ENCODE measurements at regions not wholly inside any gene's neighbourhood (a gene's known extent, or its start where the extent isn't known, plus 50 kb on each side); places are given as distances from the start of the nearest gene placed in this dataset.

DNA sequence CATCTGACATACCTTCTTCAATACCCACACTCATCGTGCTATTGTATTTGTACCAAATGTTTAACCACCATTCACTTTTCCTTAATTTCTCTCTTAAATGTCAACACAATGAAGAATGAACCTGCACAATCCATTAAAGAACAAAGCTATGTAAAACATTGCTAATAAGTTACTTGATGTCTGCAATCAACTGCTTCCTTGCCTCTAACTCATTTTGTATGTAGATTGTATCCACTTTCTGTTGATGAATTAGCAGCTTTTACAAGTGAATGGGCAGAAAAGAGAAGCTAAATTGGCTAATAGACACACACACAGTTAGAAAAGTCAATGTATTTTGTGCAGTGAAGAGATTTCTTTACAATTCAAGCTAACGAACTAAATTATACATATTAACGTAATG, 212.5 kb upstream of the NDST3 start:
- CTCF ChIA-PET, result no interaction called here
- no peaks in the 10 kb centered on the region for H3K9me3 ChIP-seq (ENCODE audit: control insufficient read depth, insufficient read depth, low read length)
- TF ChIP-seq, protein P1, sequence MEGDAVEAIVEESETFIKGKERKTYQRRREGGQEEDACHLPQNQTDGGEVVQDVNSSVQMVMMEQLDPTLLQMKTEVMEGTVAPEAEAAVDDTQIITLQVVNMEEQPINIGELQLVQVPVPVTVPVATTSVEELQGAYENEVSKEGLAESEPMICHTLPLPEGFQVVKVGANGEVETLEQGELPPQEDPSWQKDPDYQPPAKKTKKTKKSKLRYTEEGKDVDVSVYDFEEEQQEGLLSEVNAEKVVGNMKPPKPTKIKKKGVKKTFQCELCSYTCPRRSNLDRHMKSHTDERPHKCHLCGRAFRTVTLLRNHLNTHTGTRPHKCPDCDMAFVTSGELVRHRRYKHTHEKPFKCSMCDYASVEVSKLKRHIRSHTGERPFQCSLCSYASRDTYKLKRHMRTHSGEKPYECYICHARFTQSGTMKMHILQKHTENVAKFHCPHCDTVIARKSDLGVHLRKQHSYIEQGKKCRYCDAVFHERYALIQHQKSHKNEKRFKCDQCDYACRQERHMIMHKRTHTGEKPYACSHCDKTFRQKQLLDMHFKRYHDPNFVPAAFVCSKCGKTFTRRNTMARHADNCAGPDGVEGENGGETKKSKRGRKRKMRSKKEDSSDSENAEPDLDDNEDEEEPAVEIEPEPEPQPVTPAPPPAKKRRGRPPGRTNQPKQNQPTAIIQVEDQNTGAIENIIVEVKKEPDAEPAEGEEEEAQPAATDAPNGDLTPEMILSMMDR (IDR thresholded peaks at IDR 0.05; ENCODE audit: low read depth, low read length), result no peak
- POLR2A ChIA-PET, result no interaction called here
- no peak for DNase-seq (ENCODE audit: low read depth, low spot score)
- H3K4me3 ChIP-seq (ENCODE audit: low read depth, low read length), result no peak overlapping the region
- no peaks in the 10 kb centered on the region for H3K27me3 ChIP-seq (ENCODE audit: control insufficient read depth, insufficient read depth, low read length)
- no peak overlapping the region for H3K27ac ChIP-seq (ENCODE audit: low read depth, low read length)

DNA sequence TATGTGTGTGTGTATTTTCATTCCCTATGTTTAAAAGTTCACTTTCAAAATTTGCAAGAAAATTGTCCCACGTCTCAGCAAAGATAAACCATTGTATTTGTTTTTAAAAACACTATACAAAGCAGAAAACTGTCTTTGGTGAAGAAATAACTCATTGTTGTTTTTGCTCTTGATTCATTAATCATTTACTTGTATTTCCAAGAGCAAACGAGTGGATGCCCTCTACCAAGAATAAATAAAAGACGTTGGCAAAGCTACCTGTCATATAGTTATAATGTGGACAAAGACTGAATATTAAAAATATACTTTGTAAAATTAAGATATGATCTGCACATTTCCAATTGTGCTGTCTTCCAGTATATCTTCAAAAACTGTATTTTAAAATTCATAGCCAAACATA, 210.9 kb upstream of the NDST3 start:
- no peak for DNase-seq (ENCODE audit: low read depth, low spot score)
- no peak overlapping the region for H3K4me3 ChIP-seq (ENCODE audit: low read depth, low read length)
- no peaks in the 10 kb centered on the region for H3K27me3 ChIP-seq (ENCODE audit: control insufficient read depth, insufficient read depth, low read length)
- no peak overlapping the region for H3K27ac ChIP-seq (ENCODE audit: low read depth, low read length)
- ChIA-PET CTCF (no interaction called here), POLR2A (no interaction called here)
- H3K9me3 ChIP-seq (ENCODE audit: control insufficient read depth, insufficient read depth, low read length), result no peaks in the 10 kb centered on the region
- TF ChIP-seq, protein P1 (IDR thresholded peaks at IDR 0.05; ENCODE audit: low read depth, low read length), result no peak

DNA sequence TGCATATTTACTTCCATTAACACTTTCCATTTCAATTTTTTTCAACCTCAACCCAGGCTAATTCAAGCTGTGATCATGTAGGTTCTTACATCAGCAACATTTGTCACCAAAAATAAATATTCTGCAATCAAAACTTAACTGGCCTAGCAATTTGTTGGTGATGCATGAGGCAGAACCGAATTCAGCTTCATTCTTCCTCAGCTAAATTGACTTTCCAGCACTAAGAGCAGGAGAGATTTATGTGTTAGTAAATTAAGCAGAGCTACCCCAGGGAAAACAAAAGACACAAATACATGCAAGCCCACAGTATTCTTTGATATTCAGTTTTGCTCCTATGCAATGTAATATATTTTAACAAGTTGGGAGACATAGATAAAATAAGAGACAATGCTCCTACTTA, 208.7 kb upstream of the NDST3 start:
- TF ChIP-seq, protein P1 (IDR thresholded peaks at IDR 0.05; ENCODE audit: low read depth, low read length), result no peak
- H3K4me3 ChIP-seq (ENCODE audit: low read depth, low read length), result no peak overlapping the region
- no peaks in the 10 kb centered on the region for H3K27me3 ChIP-seq (ENCODE audit: control insufficient read depth, insufficient read depth, low read length)
- H3K27ac ChIP-seq (ENCODE audit: low read depth, low read length), result no peak overlapping the region
- POLR2A ChIA-PET, result no interaction called here
- DNase-seq (ENCODE audit: low read depth, low spot score), result no peak
- H3K9me3 ChIP-seq (ENCODE audit: control insufficient read depth, insufficient read depth, low read length), result no peaks in the 10 kb centered on the region
- CTCF ChIA-PET, result no interaction called here

DNA sequence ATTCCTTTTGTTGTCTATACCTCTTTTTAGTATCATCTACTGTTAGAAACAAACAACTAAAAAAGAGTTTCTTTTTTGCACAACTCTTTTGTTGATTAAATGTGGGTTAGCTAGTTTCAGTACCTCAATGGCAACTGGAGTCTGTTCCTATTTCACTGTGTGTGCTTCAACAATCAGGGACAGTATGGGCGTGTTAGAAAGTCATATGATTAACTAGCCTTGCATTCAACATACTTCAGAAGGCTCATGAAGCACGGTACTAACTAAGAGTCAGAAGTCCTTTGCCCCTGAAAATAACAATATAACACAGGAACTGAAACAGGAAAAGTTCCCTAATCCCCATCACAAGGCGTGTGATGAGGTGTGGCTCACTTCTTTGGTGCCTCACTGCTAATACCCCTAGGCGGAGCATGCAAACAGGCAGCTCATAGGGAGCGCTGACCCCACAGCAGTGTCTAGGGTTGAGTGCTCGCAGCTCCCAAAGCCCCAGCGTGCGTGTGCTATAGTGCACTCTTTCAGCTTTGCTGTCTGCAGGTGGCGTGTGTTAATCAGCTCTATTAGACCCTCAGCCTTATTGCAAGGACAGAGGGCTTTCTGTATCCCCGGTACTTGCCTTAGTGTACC, 203.1 kb upstream of the NDST3 start:
- Histone ChIP-seq H3K4me3 (ENCODE audit: low read depth, low read length) (no peak overlapping the region), H3K9me3 (ENCODE audit: control insufficient read depth, insufficient read depth, low read length) (no peaks in the 10 kb centered on the region), H3K27me3 (ENCODE audit: control insufficient read depth, insufficient read depth, low read length) (no peaks in the 10 kb centered on the region), H3K27ac (ENCODE audit: low read depth, low read length) (no peak overlapping the region)
- no peak for DNase-seq (ENCODE audit: low read depth, low spot score)
- ChIA-PET POLR2A (no interaction called here), CTCF (no interaction called here)
- TF ChIP-seq, protein P1 (IDR thresholded peaks at IDR 0.05; ENCODE audit: low read depth, low read length), result no peak

DNA sequence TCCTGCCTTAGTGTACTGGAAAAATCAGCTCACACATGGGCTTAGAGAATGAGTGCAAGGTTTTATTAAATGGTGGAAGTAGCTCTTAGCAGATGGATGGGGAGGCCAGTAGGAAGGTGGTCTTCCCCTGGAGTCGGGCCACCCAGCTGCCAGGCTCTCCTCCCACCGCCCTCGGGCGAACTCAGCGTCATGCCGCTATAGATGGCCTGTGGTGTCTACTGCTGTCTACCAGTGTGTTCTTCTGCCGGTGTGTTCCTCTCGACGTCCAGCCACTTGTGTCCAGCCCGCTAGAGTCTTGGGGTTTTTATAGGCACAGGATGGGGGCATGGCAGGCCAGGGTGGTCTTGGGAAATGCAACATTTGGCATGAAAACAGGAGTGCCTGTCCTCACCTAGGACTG, 198.7 kb upstream of the NDST3 start:
- TF ChIP-seq, protein P1 (IDR thresholded peaks at IDR 0.05; ENCODE audit: low read depth, low read length), result no peak
- POLR2A ChIA-PET, result no interaction called here
- H3K27me3 ChIP-seq (ENCODE audit: control insufficient read depth, insufficient read depth, low read length), result no peaks in the 10 kb centered on the region
- no peak overlapping the region for H3K27ac ChIP-seq (ENCODE audit: low read depth, low read length)
- no peaks in the 10 kb centered on the region for H3K9me3 ChIP-seq (ENCODE audit: control insufficient read depth, insufficient read depth, low read length)
- CTCF ChIA-PET, result no interaction called here
- H3K4me3 ChIP-seq (ENCODE audit: low read depth, low read length), result no peak overlapping the region
- no peak for DNase-seq (ENCODE audit: low read depth, low spot score)
